NCI-H1092 treated with DMSO at 0.1 percent for 48 hours (cell line): ENCODE measurements at regions not wholly inside any gene's neighbourhood (a gene's known extent, or its start where the extent isn't known, plus 50 kb on each side); places are given as distances from the start of the nearest gene placed in this dataset.

Experiments used
- DNase-seq: peaks from one replicate; lab custom pipeline; 2025; lab: John Stamatoyannopoulos, UW

DNA sequence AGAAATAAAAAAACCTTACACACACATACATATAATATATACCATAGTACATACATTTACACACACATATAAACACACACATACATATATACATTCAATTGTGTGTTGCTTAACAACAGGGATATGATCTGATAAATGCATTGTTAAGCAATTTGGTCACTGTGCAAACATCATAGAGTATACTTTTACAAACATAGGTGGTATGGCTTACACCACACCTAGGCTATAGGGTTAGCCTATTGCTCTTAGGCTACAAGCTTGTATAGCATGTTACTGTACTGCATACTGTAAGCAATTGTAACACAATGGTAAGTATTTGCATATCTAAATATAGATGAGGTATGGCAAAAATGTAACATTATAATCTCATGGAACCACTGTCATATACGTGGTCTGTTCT, 156.8 kb upstream of the ERBB4 start:
- no peak for DNase-seq

DNA sequence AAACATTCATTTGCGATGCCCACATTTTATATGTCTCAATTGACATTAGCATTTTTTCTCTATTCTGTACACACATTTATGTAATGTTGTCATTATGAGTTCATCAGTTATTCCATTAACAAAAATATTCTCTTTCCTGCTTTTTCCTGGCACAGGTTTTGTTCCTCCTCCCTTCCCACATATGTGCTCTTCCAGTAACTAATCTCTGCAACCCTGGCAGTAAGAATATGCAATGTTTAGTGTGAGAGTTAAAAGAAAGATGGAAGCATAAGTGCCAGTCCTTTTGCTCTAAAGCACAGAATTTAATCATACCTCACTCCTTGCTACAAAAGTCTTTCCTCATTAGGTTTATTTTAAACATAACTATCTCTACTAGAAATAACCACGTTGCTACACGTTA, 155.8 kb upstream of the ERBB4 start:
- no peak for DNase-seq

DNA sequence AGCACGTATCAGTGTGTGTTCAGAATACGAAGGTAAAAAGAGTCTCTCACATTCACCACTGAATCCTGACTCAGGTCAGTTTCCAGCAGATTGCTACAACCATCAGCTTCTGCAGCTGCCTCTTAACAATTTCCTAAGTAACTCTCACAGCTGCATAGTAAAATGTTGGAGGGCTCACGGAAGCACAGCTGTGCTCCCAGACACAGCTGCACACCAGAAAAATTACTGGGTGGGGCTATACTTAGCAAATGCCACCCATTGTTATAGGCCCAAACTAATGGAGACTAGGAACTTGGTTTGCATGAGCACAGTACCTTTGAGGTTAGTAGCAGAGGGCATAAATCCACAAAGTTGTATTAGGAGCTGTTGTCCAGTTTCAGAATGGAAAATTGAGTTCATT, 153.9 kb upstream of the ERBB4 start:
- no peak for DNase-seq

DNA sequence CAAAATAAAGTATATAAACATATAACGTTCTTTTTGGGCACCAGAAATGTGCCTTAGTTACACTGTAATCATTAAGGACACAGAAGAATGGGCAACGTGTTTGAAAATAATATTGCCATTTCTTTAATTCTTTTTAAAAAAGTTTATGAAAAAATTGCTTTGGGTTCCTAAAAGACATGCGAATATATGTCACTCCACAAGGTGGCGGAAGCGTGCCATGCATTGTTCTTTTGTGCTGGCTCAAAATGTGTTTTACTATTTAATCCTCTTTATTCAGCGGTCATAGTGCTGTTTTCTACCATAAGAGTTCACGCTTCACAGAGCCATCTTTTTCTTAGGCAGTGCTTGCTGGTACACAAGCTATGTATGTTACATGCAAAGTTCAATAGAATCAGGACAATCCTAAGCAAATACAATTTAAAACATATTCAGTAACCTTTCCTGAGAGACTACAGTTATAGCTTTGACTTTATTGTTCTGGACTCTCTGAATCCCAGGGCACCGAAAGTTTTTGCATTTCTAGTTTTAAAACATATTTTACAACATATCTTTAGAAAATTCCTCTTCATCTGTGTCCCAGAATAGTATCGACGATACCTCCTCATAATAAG, 147.8 kb upstream of the ERBB4 start:
- peak; percentile 24 for DNase-seq

DNA sequence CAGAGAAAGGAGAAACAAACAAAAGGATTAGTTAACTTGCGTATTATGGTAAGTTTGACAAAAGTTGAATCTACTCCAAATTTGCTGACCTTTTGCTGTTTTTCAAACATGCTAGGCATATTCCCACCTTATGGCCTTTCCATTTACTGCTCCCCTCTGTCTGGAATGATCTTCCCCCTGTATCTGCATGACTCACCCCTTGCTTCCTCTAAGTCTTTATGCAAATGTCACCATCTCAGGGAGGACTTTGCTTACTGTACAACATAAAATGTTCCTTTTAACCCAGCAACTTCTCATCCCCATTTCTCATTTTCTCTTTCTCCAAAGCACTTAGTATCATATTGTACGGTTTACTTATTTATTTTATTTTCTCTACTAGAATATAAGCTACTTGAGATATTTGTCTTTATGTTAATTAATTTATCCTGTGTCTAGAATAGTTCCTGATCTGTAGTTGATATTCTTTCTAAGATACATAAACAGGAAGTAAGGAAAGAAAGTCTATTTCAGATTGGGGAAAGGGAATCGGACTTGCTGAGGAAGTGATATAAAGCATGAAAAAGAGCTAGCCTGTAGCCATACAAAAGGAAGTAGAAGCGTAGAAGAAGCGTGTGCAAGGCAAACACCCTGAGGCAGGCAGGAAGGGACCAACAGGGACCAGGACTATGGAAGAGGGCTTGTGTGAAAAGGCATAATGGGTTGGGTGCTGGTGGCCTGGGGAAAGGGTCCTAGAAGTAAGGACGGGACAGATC, 144.9 kb upstream of the ERBB4 start:
- DNase-seq: no peak

DNA sequence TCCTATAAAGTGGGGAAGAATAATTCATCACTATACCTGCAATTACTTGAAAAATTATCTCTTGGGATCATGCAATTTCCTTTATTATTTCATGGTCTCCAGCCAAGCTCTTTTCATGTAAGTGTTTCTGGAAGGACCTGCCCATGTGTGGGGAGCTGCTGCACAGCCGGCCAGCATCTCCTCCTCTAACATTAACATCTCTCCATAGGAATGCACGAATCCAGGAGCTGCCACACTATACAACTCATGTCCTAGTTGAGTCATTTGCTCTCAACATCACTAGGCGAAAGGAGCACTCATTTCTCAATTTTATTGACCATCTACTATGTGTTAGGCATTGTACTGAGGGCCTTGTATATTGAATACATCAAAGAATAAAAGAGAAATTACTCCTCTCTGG, 144.3 kb upstream of the ERBB4 start:
- no peak for DNase-seq

DNA sequence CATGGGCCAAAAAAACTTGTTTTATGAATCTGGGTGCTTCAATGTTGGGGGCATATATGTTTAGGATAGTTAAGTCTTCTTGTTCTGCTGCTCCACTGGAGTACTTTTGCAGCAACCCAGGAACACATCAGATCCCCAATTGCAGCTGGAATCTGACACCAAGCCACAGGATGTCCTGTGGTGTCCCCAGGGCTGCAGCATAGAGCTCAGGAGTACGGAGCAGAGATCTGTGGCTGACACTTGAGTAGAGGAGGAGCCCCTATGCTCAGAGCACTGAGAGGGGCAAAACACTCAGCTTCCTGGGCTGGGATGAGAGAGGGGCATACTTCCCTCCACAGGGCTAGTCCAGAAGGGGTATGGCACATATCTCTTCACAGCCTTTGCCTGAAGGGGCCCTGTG, 138.9 kb upstream of the ERBB4 start:
- no peak for DNase-seq

DNA sequence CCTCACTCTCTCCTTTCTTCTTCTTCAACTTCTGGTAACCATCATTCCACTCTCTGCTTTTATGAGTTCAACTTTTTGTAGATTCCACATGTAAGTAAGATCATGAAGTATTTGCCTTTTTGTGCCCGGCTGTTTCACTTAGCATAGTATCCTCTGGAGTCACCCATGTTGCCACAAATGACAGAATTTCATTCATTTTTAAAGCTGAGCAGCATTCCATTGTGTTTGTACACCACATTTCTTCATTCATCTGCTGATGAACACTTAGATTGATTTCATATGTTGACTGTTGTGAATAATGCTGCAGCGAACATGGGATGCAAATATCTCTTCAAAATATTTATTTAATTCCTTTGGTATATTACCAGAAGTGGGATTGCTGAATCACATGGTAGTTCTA, 133.6 kb upstream of the ERBB4 start:
- DNase-seq: no peak

DNA sequence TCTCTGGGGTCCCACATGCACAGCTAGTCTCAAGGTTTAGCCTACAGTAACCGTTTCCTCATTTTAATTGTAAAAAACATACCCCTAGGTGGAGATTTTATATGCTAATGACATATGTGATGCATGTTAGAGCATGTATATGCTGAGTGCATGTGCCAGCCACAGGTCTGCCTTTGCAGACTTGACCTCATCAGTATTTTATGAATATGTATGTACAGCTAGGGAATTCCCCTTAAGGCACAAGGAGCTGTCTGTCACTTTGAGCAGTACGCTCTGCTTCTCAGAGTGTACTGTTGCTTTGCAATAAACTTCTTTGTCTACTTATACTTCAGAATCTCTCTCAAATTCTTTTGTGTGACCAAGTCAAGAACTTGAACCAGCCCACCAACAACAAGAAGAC, 131.2 kb upstream of the ERBB4 start:
- DNase-seq: no peak

DNA sequence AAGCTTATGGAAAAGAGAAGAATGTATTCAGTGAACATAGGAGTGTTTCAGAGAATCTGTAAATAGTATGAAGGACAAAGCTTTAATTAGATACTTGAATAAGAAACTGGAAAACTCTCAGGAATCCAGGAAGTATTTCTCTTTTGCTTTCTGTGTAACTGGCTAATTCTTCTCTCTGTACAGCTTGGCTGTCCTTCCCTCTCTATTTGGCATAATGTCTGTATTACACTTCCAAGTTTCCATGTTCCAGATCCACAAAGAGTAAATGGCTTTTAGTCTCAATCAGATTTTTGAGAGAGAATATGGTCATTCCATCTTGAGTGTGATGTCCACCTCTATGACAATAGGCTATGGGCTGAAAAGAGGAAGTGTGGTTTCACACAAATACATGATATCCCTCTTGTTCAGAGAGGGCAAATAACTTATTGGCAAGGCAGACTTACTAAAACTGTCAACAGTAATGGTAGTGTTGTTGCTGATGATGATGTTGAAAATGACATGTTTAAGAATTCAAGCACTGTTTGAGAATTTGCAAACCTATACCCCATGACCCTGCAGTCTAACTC, 129.2 kb upstream of the ERBB4 start:
- DNase-seq: no peak

DNA sequence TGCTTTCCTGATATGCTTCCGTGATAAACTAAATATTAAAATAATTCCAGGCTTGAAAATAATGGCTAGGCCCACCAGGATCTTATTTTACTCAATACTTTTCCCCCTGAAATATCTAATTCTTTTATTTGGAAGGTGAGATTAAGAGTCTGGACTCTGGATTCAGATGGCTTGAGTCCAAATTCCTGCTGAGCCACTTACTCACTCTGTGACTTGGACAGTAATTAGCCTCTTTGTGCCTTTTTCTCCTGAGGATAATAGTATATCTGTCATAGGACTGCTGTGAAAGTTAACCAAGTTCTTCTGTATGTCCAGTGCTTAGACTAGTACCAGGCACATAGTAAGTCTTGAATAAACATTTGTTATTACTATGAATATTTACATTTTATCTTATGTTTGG, 127.3 kb upstream of the ERBB4 start:
- no peak for DNase-seq

DNA sequence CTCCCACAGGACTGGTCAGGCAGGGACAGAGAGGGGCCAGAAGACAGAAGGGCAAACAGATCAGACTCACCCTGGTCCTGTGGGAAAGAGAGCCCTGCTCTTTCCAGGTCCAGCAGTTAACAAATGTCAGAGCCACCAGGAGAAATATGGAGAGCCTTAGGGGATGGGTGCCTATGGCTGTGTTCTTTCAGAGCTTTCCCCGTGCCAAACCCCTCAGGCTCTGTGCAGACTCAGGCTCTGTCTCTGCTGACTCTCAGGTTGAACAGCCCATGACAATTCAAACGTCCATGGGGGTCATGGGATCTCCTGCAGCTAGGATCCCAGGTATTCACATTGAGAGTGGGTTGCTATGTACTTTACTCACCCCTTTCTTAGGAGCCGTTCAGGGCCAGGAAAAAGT, 120.8 kb upstream of the ERBB4 start:
- DNase-seq: no peak

DNA sequence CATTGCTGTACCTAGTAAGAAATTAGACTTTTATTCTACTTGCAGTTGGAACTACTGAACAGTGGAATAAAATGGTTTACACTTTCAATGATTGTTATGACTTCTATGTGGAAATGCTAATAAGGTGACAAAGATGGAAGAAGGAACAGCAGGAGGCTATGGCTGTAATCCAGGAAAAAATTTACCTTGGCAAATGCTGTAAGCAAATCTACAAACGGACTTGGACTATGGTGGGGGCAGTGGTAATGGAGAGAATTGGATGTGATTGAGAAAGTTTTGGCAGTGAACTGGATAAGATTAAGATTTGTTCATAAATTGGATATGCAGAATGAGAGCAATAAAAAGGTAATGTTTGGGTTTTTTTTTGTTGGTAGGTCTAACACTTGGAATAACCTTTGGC, 111.0 kb upstream of the ERBB4 start:
- DNase-seq: no peak

DNA sequence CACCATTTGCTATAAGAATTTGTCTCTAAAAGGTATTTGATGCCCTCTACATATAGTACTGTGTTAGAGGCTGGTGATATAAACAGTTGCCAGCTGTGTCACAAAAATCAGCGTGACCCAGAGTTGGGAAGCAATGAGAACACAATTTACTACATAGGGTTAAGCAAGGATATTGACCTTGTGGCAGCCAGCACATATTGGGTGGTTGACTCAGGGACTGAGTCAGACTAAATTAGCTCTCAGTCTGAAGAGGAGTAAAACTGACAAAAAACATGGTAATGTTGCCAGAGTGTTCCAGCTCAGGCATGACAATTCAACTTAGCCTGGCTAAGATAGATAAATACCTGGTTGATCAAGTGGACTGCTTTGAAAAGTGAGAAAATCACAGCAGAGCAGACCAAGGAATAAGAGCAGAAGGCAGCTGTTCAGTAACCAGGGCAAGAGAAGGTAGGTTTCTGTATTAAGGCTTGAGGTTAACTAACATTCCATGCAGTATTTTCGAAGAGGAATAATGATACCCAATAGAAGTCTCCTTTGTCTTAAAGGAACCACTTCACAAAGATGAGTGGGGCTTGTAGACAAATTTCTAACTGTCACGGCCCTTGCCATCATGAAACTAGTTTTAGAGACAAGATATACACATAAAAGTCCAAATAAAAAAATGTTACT, 108.2 kb upstream of the ERBB4 start:
- DNase-seq: no peak

DNA sequence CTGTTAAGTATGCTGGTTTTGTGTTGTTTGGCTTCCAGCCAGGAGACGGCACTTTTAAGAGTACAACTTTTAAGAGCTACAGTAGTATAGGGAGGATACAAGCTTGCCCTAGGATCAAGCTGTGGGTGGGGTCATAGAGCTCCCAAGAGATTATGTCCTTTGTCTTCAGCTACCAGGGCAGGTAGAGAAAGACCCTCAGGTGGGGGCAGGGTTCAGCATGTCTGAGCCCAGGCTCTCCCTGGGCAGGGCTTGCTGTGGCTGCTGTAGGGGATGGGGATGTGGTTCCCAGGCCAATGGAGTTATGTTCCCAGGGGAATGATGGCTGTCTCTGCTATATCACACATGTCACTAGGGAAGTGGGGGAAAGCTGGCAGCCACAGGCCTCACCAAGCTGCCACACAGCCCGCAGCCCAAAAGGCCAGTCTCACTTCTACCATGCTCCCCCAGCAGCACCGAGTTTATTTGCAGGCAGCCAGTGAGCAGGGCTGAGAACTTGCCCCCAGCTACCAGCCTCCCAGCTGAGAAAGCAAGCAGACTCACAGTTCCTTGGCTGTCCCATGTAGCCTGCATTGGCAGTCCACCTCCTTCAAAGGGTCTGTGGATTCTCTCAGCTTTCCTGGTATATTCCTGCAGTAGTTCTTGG, 105.7 kb upstream of the ERBB4 start:
- no peak for DNase-seq

DNA sequence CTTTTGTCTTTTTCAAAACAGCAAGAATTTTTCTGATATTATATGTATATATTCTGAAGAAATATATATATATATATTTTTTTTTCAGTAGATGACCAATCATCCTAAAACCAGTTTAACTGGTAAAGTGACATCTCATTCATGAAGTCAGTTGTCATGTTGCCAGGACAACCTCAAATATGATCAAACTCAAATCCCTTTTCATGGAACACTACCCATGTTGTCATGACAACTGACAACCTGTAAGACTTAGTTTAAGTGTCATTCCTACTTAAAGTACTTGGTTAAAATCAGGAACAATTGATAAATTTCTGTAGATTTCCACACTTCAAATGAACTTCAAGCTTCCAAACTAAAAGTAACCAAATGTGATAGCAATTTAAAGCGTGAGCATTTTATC, 101.8 kb upstream of the ERBB4 start:
- no peak for DNase-seq

DNA sequence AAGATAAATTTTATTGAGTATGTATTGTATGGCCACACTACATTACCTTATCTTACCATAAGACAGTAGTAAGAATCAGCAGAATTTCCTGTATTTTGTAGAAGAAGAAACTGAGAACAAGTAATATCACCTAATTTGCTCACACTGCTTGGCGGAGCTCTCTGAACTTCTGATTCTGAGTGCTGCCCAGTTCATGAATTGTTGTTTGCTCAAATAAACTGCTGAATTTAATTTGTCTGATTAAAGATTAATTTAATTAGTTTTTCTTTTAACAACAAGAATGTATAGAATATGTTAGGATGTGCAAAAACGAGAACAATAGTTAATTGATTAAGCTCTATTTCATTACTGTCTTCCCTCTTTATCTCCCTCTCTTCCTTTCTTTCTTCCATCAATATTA, 100.1 kb upstream of the ERBB4 start:
- no peak for DNase-seq

DNA sequence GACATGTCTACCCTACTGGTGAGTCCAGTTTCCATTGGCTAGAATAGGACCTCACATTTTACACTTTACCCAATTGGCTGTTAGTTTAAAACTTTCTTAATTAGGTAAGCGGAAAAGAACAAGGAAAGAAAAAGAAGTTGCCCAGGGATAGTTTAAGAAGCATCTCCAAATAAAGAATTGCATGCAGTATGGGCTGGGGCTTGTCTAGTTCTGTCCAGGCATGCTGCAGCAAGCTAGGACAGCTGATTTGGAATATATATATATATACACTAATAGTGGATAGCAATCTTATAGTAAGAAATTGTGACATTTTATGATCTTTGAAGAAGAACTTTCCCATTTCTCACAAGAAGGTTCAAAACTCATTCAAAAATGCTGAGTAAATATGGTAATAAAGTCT, 90.0 kb upstream of the ERBB4 start:
- DNase-seq: no peak

DNA sequence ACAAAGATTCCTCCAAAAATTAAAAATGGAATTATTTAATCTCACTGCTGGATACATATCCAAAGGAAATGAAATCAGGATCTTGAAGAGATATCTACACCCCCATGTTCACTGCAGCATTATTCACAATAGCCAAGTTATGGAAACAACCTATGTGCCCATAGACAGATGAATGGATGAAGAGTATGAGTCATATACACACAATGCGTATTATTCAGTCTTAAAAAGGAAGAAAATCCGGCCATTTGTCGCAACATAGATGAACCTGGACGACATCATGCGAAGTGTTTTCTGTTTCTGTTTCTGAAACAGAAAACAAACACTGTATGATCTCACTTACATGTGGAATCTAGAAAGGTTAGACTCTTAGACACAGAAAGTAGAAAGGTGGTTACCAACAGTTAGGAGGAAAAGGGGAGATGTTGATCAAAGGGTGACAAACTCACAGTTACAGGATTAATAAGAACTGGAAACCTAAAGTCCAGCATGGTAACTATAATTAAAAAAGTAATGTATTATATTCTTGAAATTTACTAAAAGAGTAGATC, 87.8 kb upstream of the ERBB4 start:
- DNase-seq: no peak

DNA sequence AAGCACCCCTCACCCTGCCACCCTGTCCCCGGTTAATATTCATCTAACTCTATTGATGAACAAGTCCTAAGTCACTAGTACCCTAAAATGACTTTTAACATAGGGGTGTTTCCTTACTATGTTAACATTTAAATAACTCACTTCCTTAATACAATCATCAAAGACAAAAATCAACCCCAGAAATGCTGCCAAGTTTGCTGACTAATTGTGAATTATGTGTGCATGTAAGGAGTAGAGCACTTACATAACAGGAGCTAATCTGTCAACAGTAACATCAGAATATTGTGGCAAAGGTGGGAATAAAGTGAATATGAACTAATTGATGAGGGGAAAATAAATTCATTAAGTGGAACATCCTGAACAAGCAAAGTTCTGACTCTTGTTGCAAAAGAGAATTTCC, 81.4 kb upstream of the ERBB4 start:
- DNase-seq: no peak

DNA sequence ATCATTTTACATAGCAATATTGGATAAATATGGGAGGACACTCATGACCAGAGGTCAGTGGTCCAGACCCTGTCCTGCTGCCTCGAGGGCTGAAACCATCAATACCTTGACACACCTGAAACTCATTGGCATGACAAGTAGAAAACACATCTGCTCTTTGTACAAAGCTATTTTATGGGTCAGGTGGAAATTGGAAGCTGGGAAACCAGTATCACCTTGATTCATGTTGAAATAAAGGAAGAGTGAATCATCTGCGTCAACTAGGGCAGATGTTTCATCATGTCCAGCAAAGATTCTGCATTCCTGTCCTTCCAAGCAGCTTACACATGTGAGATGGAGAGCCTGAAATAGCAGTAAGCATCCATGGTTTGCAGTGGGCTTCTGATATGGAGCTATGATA, 80.0 kb upstream of the ERBB4 start:
- DNase-seq: no peak

DNA sequence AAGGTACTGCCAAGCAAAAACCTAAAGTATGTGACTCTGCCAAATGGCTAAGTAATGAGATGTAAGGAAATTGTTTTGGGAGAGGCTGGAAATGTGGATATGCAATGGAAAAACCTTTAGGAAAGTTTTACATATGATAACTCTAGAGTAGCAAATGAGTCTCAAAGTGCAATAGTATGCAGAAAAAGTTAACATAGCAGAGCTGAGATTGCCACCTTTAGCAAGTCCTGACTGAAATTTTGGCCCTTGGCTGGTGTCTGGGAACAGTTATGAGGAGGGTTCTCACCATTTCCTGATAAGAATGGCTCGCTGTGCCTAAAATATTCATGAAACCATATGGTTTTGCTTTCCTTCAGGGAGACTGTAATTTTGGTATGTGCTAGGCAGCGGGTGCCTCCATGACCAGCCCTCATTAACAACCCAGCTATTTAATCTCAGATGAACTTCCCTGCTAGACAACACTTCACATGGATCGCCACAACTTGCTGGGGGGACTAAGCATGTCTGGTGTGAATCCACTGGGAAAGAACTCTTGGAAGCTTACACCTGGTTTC, 72.3 kb upstream of the ERBB4 start:
- DNase-seq: no peak
